HG03064 (cell line): ENCODE measurements at regions not wholly inside any gene's neighbourhood (a gene's known extent, or its start where the extent isn't known, plus 50 kb on each side); places are given as distances from the start of the nearest gene placed in this dataset.
A peak's percentile ranks its signal among the peaks of the same experiment; 100 is the strongest.
"Not testable (repeated sequence)": the region's sequence is repeated elsewhere in the genome, so short reads cannot be mapped to it uniquely, and the experiment has no call there.

ENCODE experiments used
- ATAC-seq: cut with Tn5 transposase; IDR thresholded peaks from one replicate; pipeline ENCODE4 v1.9.1; 2021; ENCODE audit warnings: low read depth; ENCODE audit not compliant: unreplicated experiment

- ATAC-seq, result no peak
Measured at GRCh38 chr7:106563466-106564150, 97.3 kb downstream of the CCDC71L start.

DNA sequence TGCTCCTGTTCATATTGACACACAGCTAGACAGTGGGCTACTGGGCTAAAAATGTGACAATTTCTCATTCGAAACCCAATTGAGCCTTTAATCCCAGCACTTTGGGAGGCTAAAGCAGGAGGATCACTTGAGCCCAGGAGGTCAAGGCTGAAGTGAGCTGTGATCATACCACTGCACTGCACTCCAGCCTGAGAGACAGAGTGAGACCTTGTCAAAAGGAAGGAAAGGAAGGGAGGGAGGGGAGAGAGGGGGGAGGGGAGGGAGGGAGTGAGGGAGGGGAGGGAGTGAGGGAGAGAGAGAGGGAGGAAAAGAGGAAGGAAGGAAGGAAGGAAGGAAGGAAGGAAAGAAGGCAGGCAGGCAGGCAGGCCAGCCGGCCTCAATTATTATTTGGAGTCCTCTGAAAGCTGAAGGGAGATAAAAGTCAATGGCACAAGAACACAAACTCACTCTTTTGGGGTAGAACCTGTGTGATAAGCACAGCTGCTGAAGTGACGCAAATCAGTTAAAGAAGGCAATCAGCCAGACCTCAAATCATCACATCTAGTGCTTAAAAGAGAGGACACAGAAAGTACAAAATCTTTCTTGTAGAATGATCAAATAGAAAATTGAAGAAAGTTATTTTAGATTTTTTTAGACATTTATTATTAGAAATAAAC is 98.1 kb downstream of the CCDC71L start:
- no peak for ATAC-seq

- no peak for ATAC-seq
Measured at GRCh38 chr7:106561666-106562411, 99.1 kb downstream of the CCDC71L start.

- no peak for ATAC-seq
Measured at GRCh38 chr7:106561151-106561550, 99.8 kb downstream of the CCDC71L start.

- ATAC-seq, result no peak
Measured at GRCh38 chr7:106560482-106560881, 100.5 kb downstream of the CCDC71L start.

- not testable (repeated sequence) for ATAC-seq
Measured at GRCh38 chr7:106556244-106556643, 104.7 kb downstream of the CCDC71L start.

- ATAC-seq, result not testable (repeated sequence)
Measured at GRCh38 chr7:106554623-106555022, 106.3 kb downstream of the CCDC71L start.

DNA sequence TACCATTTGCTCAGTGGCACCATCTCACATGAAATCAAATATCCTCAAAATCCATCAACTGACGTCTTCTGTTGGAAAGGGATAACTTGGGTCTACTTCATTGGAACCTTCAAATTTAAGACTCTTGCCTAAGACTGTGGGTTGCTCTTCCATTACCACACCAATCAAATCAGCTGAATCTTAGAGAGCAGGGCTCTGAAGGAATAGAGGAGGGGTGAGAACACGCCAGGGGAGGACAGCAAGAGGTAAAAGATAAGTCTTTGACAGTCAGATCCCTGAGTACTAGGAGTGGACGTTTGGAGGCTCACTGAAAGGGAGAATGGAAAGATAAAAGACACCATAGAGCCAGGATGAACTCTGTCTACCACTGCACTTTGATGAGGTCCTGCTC is 107.5 kb downstream of the CCDC71L start:
- ATAC-seq, result no peak

GRCh38 chr7:106552645-106553445 is 108.1 kb downstream of the CCDC71L start:
- peak; percentile 95 for ATAC-seq

GRCh38 chr7:106551936-106552335 is 109.0 kb downstream of the CCDC71L start:
- ATAC-seq, result no peak

DNA sequence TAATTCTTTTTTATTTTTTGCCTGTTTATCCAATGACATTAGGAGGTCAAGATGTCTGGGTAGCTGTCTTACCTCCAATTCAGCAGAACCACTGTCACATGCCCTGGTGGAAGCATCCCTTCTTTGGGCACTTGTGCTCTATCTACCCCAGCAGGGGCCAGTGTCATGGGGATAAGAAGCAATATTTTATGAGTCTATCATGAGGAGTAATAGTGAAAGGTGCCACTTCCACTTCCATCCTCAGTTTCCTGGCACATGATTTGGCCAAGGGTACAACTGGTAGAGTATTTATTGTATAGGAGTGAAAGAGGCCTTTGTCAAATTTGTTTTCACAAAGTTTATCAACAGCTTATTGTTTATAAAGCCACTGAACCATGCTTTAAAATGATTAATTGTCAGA is 112.5 kb downstream of the CCDC71L start:
- ATAC-seq, result no peak

GRCh38 chr7:106545275-106545674 is 115.7 kb downstream of the CCDC71L start:
- no peak for ATAC-seq

GRCh38 chr7:106543221-106543757 is 117.7 kb downstream of the CCDC71L start:
- no peak for ATAC-seq

- ATAC-seq, result no peak
Measured at GRCh38 chr7:106542550-106543220, 118.3 kb downstream of the CCDC71L start.

DNA sequence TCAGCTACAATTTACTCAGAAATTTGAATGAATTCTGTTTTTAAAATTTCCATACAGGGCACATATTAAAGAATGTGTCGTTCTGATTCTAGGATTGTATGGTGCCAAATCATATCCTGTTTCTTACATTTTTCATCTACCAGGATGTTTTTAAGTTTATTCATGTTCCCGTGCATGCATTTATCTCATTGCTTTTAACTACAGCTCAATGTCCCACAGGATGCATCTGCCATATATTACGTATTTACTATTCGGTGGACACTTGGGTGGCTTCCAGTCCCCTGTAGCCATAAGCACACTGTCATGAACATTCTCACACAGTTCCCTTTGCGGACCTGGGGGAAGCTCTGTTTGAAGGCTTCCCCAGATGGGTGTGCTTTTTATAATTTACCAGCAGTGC is 122.3 kb downstream of the CCDC71L start:
- no peak for ATAC-seq

GRCh38 chr7:106537119-106537518 is 123.8 kb downstream of the CCDC71L start:
- ATAC-seq, result no peak

DNA sequence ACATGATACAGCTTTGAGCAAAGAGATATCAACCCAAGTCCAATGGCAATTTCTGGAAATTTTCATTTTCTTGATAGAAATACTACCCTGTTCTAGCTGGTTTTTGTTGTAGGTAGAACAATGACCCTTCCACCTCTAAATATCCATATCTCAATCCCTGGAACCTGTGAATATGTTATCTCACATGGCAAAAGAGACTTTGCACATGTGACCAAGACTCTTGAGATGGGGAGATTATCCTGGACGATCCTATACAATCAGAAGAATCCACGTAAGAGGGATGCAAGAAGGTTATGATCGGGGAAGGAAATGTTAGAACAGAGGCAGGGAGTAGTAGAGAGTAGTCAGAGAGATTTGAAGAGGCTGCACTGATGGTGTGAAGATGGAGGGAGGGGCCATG is 124.9 kb downstream of the CCDC71L start:
- no peak for ATAC-seq

DNA sequence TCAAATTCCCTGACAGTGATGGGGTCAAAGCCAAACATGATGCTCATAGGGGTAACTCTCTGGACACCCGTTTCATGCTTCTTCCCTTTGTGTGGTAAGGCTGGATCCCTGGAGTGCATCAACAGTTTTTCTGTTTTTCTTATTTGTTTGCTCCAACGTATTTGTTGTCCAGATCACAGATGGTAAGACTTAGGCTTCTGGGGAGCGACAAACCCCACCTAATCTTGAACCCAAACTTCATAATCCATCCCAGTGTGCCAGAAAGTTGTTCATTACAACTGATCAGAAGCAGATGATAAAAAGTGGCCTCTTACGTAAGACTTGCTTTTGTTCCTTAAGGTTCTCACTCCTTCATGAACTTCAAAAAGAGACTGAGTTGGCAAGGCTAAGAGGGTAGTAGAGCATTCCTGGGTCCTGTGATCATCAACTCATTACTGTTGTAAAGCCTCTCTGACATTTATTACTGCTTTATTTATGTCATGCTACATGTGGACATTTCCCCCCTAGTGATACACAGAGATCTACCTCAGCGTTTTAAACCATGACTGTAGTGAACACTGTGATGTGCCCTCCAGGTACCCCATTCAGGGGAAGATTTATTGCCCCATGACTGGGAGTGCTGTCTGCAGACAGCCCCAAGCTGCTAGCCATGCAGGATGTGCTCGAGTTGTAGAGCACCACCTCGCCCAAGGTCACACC is 125.6 kb downstream of the CCDC71L start:
- ATAC-seq, result no peak

- ATAC-seq, result no peak
Measured at GRCh38 chr7:106534271-106534846, 126.6 kb downstream of the CCDC71L start.
